ENCODE measurements at regions not wholly inside any gene's neighbourhood (a gene's known extent, or its start where the extent isn't known, plus 50 kb on each side); places are given as distances from the start of the nearest gene placed in this dataset.

DNA sequence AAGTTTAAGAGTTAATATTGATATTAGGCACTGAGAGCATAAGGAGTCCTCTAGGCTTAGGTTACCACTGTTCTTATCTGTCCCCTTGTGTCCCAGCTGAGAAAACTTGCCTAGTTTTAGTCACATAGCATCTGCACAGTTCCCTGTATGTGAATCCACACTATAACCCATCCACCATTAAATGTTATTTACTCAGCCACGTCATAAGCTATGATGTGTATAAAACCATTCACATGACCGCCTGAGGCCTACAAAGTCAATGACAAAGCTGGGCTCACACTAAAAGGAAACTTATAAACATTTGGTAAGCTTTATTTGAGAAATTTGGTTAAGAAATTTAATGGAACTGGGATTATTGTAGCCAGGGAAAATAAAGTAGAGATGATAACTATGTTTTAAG, 59.2 kb upstream of the TFAP2D start:
- no peak for DNase-seq

DNA sequence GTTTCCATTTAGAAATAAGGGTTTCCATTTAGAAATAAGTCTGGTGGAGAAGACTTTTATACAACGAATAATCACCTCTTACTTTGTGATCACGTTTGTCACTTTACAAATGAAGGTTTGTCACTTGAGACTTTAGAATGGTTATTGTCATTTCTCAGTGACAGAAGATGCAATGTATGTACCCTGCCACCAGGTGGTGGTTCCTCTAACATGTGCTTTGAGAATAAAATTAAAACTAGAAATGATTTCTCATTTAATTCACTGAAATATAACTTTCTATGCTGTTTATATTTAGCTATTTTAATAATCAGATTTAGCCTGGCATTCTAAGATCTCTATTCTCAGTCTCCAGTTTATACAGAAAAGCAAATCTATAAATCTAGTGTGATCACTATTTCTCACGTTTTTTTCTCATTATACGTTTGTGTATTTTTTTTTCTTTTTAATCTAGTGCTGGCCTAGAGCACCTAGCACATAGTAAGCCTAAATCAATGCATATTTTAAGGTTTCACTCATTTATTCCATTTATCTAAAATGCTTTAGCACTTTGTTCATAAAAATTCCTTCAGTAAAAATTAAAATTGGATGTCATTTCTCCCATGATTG, 57.4 kb upstream of the TFAP2D start:
- peak; percentile 1 for DNase-seq

DNA sequence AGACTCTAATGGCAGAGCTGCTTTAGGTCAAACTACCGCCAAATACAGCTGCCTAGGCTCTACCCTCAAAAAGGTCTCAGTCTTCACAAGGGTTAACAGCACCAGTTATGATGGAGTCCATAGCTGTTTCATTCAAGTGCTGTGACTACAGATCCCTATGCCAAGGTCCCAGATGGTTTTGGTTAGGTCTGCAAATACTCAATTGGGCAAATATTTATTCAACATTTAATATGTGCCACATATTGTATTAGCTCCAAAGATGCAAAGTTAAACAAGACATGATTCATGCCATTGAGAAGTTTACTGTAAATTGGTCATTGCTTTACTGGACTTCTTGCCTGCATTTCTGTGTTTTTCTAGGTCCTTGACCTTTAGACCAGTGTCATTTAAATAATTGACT, 55.8 kb upstream of the TFAP2D start:
- no peak for DNase-seq

DNA sequence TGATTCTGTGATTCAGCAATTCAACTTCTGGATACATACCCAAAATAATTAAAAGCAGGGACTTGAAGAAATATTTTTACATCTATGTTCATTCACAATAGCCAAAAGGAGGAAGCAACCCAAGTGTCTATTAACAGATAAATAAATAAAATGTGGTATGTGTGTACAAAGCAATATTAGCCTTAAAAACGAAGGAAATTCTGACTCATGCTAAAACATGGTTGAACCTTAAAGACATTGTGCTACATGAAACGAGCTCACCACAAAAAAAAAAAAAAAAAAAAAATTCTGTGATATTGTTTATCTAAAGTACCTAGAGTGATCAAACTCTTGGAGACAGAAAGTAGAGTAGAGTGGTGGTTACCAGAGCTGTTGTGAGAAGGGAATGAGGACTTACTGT, 54.8 kb upstream of the TFAP2D start:
- DNase-seq: no peak

DNA sequence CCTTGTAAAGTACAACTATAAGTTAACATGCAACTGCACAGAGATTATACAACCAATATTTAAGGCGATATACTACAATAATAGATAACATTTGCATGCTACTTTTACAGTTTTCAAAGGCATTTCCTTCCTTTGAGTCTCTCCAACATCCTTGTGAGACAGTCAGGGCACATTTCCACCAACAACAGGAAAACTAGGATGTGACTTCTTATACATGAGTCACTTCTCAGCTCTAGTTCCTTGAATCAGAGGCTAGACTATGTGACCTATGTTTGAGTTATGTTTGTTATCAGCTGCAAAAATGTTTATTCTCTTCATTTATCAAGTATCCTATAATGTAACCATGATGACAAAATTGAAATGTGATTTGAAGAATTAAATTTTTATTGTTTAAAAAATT, 51.7 kb upstream of the TFAP2D start:
- DNase-seq: no peak

Measured in activated CD4-positive, alpha-beta T cell treated with anti-CD3 and anti-CD28 coated beads for 48 hours (primary cell).